RWPE2 (cell line): ENCODE measurements at regions not wholly inside any gene's neighbourhood (a gene's known extent, or its start where the extent isn't known, plus 50 kb on each side); places are given as distances from the start of the nearest gene placed in this dataset.

ENCODE experiments used
- ATAC-seq: fragments of 200-7000 bp; cut with Tn5 transposase; 3 replicates; pipeline ENCODE4 v1.9.1; 2021; ENCODE audit warnings: low read depth
- DNase-seq: peaks from one replicate; pipeline ENCODE4 v3.0.0-alpha.2; 2020; ENCODE audit warnings: low spot score
- H3K27ac ChIP-seq: fragments of 450-650 bp; 2 replicates; pipeline ENCODE4 v1.5.1; 2017; ENCODE audit warnings: mild to moderate bottlenecking; ENCODE audit not compliant: poor library complexity, severe bottlenecking
- H3K27me3 ChIP-seq: fragments of 250-450 bp; sonication (Bioruptor Pico); 2 replicates; pipeline ENCODE4 v1.5.1; 2021; ENCODE audit warnings: mild to moderate bottlenecking, moderate library complexity; ENCODE audit not compliant: insufficient read depth, poor library complexity, severe bottlenecking
- H3K36me3 ChIP-seq: fragments of 250-450 bp; sonication (Bioruptor Pico); 2 replicates; pipeline ENCODE4 v1.5.1; 2020; ENCODE audit warnings: low read depth, mild to moderate bottlenecking, moderate library complexity
- H3K4me1 ChIP-seq: fragments of 250-450 bp; sonication (Bioruptor Pico); 2 replicates; pipeline ENCODE4 v1.5.1; 2021; ENCODE audit warnings: mild to moderate bottlenecking, moderate library complexity; ENCODE audit not compliant: insufficient read depth, poor library complexity, severe bottlenecking
- H3K4me3 ChIP-seq: fragments of 250-450 bp; sonication (Bioruptor Pico); 2 replicates; pipeline ENCODE4 v1.5.1; 2021; ENCODE audit warnings: mild to moderate bottlenecking, moderate library complexity; ENCODE audit not compliant: severe bottlenecking
- H3K9me3 ChIP-seq: fragments of 250-450 bp; sonication (Bioruptor Pico); 2 replicates; pipeline ENCODE4 v1.5.1; 2021; ENCODE audit warnings: mild to moderate bottlenecking, moderate library complexity; ENCODE audit not compliant: severe bottlenecking
- CTCF ChIP-seq: fragments of 450-650 bp; IDR thresholded peaks from one replicate; pipeline ENCODE4 v1.5.1; 2017; ENCODE audit warnings: mild to moderate bottlenecking, moderate library complexity; ENCODE audit not compliant: poor library complexity, severe bottlenecking

- DNase-seq (no peak), ATAC-seq (no peak)
- Histone ChIP-seq H3K27me3 (no peaks in the 10 kb centered on the region), H3K9me3 (no peaks in the 10 kb centered on the region), H3K36me3 (no peaks in the 10 kb centered on the region), H3K4me3 (no peak overlapping the region), H3K27ac (no peak overlapping the region), H3K4me1 (no peaks in the 10 kb centered on the region)
- no peak for TF ChIP-seq CTCF
These were observed 230.7 kb upstream of the SRRM4 start for GRCh38 chr12:118750666-118751065.

- H3K4me3 ChIP-seq = no peak overlapping the region
- H3K36me3 ChIP-seq = no peaks in the 10 kb centered on the region
- H3K4me1 ChIP-seq = no peaks in the 10 kb centered on the region
- TF ChIP-seq CTCF = no peak
- DNase-seq = no peak
- H3K27me3 ChIP-seq = no peaks in the 10 kb centered on the region
- no peaks in the 10 kb centered on the region for H3K9me3 ChIP-seq
- no peak for ATAC-seq
- H3K27ac ChIP-seq = no peak overlapping the region
These were observed 230.0 kb upstream of the SRRM4 start for GRCh38 chr12:118751355-118751754.

- H3K36me3 ChIP-seq = no peaks in the 10 kb centered on the region
- no peak overlapping the region for H3K27ac ChIP-seq
- H3K4me3 ChIP-seq = no peak overlapping the region
- H3K4me1 ChIP-seq = no peaks in the 10 kb centered on the region
- H3K27me3 ChIP-seq = no peaks in the 10 kb centered on the region
- no peak for TF ChIP-seq CTCF
- DNase-seq (no peak), ATAC-seq (no peak)
- no peaks in the 10 kb centered on the region for H3K9me3 ChIP-seq
These were observed 220.7 kb upstream of the SRRM4 start for GRCh38 chr12:118760623-118761022.

GRCh38 chr12:118763234-118763633, 218.1 kb upstream of the SRRM4 start:
- H3K27me3 ChIP-seq = no peaks in the 10 kb centered on the region
- H3K4me3 ChIP-seq = no peak overlapping the region
- no peaks in the 10 kb centered on the region for H3K9me3 ChIP-seq
- no peak for DNase-seq
- no peak overlapping the region for H3K27ac ChIP-seq
- H3K4me1 ChIP-seq = no peaks in the 10 kb centered on the region
- no peak for TF ChIP-seq CTCF
- no peaks in the 10 kb centered on the region for H3K36me3 ChIP-seq
- ATAC-seq = no peak

DNA sequence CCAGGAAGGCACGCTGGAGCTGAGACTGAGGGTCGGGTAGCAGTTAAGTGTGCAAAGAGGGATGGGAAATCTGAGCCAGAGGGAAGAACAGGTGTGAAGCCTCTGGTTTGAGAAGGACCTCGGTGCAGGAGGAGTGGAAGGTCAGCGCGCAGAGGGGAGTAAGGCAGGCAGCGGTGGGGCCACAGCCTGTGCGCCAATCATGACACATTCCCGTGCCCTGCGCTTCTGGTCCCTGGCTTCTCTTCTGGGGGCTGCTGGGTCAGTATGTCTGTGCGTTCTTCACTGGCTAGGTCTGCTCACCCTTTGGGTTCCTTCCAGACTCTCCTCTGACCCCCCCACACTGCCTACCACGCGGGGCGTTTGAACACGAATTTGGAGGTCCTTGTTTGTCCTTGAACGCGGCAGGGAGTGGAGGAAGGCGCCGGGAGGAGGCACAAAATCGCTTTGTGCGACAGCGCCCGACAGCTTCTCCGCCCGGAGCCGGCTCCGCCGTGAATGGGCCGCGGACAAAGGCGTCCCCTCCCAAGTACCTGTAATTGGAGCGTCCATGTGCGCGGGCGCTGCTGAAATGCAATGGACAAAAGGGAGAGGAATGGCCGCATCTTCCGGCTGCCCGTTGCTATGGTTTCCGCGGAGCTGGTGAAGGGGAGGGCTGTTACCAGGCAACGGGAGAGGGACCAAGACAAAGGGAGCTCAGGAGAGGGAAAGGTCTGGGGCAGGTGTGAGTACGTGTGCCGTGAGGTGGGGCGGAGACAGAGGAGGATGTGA, 207.2 kb upstream of the SRRM4 start:
- Histone ChIP-seq H3K27ac (no peak overlapping the region), H3K4me3 (no peak overlapping the region), H3K4me1 (no peaks in the 10 kb centered on the region), H3K9me3 (no peaks in the 10 kb centered on the region), H3K27me3 (no peaks in the 10 kb centered on the region), H3K36me3 (no peaks in the 10 kb centered on the region)
- no peak for DNase-seq
- no peak for ATAC-seq
- TF ChIP-seq CTCF = no peak
